ENCODE measurements at regions not wholly inside any gene's neighbourhood (a gene's known extent, or its start where the extent isn't known, plus 50 kb on each side); places are given as distances from the start of the nearest gene placed in this dataset.

- H3K27ac ChIP-seq: no peak overlapping the region
Measured at GRCh38 chr2:18490901-18491300, 69.6 kb downstream of the RDH14 start.

GRCh38 chr2:18487106-18487913, 73.1 kb downstream of the RDH14 start:
- Histone ChIP-seq H3K36me3 (no peaks in the 10 kb centered on the region), H3K27me3 (no peaks in the 10 kb centered on the region), H3K9me3 (no peaks in the 10 kb centered on the region), H3K27ac (no peak overlapping the region), H3K4me1 (no peaks in the 10 kb centered on the region), H3K4me3 (no peak overlapping the region)
- intact Hi-C loops (cut with DNase I; ENCODE audit: low total_unique reads): no loop called here
- TF ChIP-seq, protein P1, sequence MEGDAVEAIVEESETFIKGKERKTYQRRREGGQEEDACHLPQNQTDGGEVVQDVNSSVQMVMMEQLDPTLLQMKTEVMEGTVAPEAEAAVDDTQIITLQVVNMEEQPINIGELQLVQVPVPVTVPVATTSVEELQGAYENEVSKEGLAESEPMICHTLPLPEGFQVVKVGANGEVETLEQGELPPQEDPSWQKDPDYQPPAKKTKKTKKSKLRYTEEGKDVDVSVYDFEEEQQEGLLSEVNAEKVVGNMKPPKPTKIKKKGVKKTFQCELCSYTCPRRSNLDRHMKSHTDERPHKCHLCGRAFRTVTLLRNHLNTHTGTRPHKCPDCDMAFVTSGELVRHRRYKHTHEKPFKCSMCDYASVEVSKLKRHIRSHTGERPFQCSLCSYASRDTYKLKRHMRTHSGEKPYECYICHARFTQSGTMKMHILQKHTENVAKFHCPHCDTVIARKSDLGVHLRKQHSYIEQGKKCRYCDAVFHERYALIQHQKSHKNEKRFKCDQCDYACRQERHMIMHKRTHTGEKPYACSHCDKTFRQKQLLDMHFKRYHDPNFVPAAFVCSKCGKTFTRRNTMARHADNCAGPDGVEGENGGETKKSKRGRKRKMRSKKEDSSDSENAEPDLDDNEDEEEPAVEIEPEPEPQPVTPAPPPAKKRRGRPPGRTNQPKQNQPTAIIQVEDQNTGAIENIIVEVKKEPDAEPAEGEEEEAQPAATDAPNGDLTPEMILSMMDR (IDR thresholded peaks at IDR 0.05): no peak
- TF ChIP-seq POLR2A (IDR thresholded peaks at IDR 0.05): no peak
- no peak for TF ChIP-seq POLR2AphosphoS5 (IDR thresholded peaks at IDR 0.05)
- no peak for DNase-seq (ENCODE audit: low spot score in 2 of 2)

More at GRCh38 chr2:18490901-18491300, 69.6 kb downstream of the RDH14 start:
- no peaks in the 10 kb centered on the region for H3K4me1 ChIP-seq
- TF ChIP-seq, protein P1 (IDR thresholded peaks at IDR 0.05): no peak
- no peaks in the 10 kb centered on the region for H3K36me3 ChIP-seq
- H3K4me3 ChIP-seq: no peak overlapping the region
- no peaks in the 10 kb centered on the region for H3K27me3 ChIP-seq
- no peak for DNase-seq (ENCODE audit: low spot score in 2 of 2)
- H3K9me3 ChIP-seq: no peaks in the 10 kb centered on the region
- intact Hi-C loops (cut with DNase I; ENCODE audit: low total_unique reads): no loop called here

DNA sequence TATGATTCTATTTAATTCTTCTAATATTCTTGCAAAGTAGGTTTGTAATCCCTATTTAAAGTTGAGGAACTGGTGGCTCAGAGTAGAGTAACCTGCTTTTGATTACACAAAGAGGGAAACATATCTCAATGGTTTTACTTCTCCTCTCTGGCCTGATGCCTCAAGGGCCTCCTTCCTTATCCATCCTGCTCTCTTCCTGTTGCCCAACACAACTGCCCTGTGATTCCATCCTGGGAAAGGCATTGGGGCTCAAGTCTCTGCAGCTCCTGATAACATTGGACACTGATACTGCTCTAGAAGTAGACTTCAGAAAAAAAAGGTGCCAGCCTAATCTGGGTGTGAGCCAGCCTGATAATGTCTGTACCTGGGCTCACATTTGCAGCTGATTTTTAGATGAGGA, 75.8 kb downstream of the RDH14 start:
- H3K9me3 ChIP-seq: no peaks in the 10 kb centered on the region
- no peak overlapping the region for H3K4me3 ChIP-seq
- H3K27me3 ChIP-seq: no peaks in the 10 kb centered on the region
- intact Hi-C loops (cut with DNase I; ENCODE audit: low total_unique reads): no loop called here
- no peaks in the 10 kb centered on the region for H3K36me3 ChIP-seq
- no peaks in the 10 kb centered on the region for H3K4me1 ChIP-seq
- TF ChIP-seq POLR2A (IDR thresholded peaks at IDR 0.05): no peak
- TF ChIP-seq POLR2AphosphoS5 (IDR thresholded peaks at IDR 0.05): no peak
- TF ChIP-seq, protein P1 (IDR thresholded peaks at IDR 0.05): no peak
- H3K27ac ChIP-seq: peak overlapping the region in 1 of 2 donors; percentile 66
- DNase-seq (ENCODE audit: low spot score in 2 of 2): no peak

GRCh38 chr2:18483896-18484295, 76.6 kb downstream of the RDH14 start:
- no peaks in the 10 kb centered on the region for H3K4me1 ChIP-seq

GRCh38 chr2:18482666-18483065, 77.8 kb downstream of the RDH14 start:
- TF ChIP-seq POLR2A (IDR thresholded peaks at IDR 0.05): no peak
- TF ChIP-seq, protein P1 (IDR thresholded peaks at IDR 0.05): no peak
- TF ChIP-seq POLR2AphosphoS5 (IDR thresholded peaks at IDR 0.05): no peak
- H3K4me3 ChIP-seq: no peak overlapping the region
- DNase-seq (ENCODE audit: low spot score in 2 of 2): no peak
- H3K4me1 ChIP-seq: no peaks in the 10 kb centered on the region
- H3K36me3 ChIP-seq: no peaks in the 10 kb centered on the region
- no peaks in the 10 kb centered on the region for H3K27me3 ChIP-seq
- H3K9me3 ChIP-seq: no peaks in the 10 kb centered on the region
- H3K27ac ChIP-seq: no peak overlapping the region
- intact Hi-C loops (cut with DNase I; ENCODE audit: low total_unique reads): no loop called here

More at GRCh38 chr2:18483896-18484295, 76.6 kb downstream of the RDH14 start:
- H3K27me3 ChIP-seq: no peaks in the 10 kb centered on the region
- intact Hi-C loops (cut with DNase I; ENCODE audit: low total_unique reads): no loop called here
- no peaks in the 10 kb centered on the region for H3K9me3 ChIP-seq
- H3K27ac ChIP-seq: peak overlapping the region in 1 of 2 donors; percentile 68
- no peak for DNase-seq (ENCODE audit: low spot score in 2 of 2)
- no peaks in the 10 kb centered on the region for H3K36me3 ChIP-seq
- TF ChIP-seq POLR2A (IDR thresholded peaks at IDR 0.05) (no peak), POLR2AphosphoS5 (IDR thresholded peaks at IDR 0.05) (peak in 2 of 3 donors; percentile 36 to 64)
- TF ChIP-seq, protein P1 (IDR thresholded peaks at IDR 0.05): no peak
- no peak overlapping the region for H3K4me3 ChIP-seq

All from breast epithelium (tissue), 4 donors.